ENCODE measurements at regions not wholly inside any gene's neighbourhood (a gene's known extent, or its start where the extent isn't known, plus 50 kb on each side); places are given as distances from the start of the nearest gene placed in this dataset.

- H3K14ac ChIP-seq (replicated peaks; ENCODE audit: low read depth, low read length), result peak overlapping the region; percentile 50; the same call in 1 of the 2 replicates
- no peak overlapping the region for H3K56ac ChIP-seq (ENCODE audit: extremely low read depth, insufficient read depth, low read length)
- H4K8ac ChIP-seq (ENCODE audit: low read depth in 2 of 2, low read length in 2 of 2), result peak overlapping the region in 1 of 2 experiments; percentile 12; a peak in 1 of 4 replicates
- H3K9ac ChIP-seq (ENCODE audit: low read depth, low read length), result no peak overlapping the region
- H3K18ac ChIP-seq (ENCODE audit: low read depth, low read length), result peak overlapping the region; percentile 86; the same call in 1 of the 2 replicates
- H4K5ac ChIP-seq (ENCODE audit: low read depth, low read length), result no peak overlapping the region; the same call in 1 of the 2 replicates
- H3K36me3 ChIP-seq (ENCODE audit: control insufficient read depth, insufficient read depth, low read length), result no peaks in the 10 kb centered on the region
- no peak overlapping the region for H2AK9ac ChIP-seq (replicated peaks; ENCODE audit: low read depth, low read length, poor library complexity)
- H4K91ac ChIP-seq (ENCODE audit: insufficient read depth, low read depth, low read length), result no peak overlapping the region
- H2BK120ac ChIP-seq (ENCODE audit: low read depth, low read length), result peak overlapping the region; percentile 56; the same call in 1 of the 2 replicates
- in situ Hi-C loops (cut with MboI; ENCODE audit: low sequenced_read_pairs) (no loop called here), intact Hi-C loops (cut with micrococcal nuclease) (no loop called here), dilution Hi-C loops (cut with HindIII; ENCODE audit: low sequenced_read_pairs, unreplicated experiment) (no loop called here)
- BruUV-seq (replicated peaks), result no TSS peak
- H3K4me3 ChIP-seq (ENCODE audit: insufficient read depth, low read depth, low read length), result no peak overlapping the region
- H3K23ac ChIP-seq (ENCODE audit: low read depth, low read length), result no peak overlapping the region
- no peaks in the 10 kb centered on the region; the same call in 1 of the 2 replicates for H3K9me3 ChIP-seq (ENCODE audit: control insufficient read depth, insufficient read depth, low read length)
- H2AK5ac ChIP-seq (ENCODE audit: low read depth, low read length), result no peak overlapping the region
- no peak overlapping the region for H2BK5ac ChIP-seq (ENCODE audit: low read depth, low read length, poor library complexity, severe bottlenecking)
- no peak for TF ChIP-seq BHLHE40 (IDR thresholded peaks at IDR 0.05; ENCODE audit: low read depth, low read length)
- no peak for TF ChIP-seq RCOR1 (IDR thresholded peaks at IDR 0.05; ENCODE audit: insufficient replicate concordance, low read length)
- TF ChIP-seq, protein P1, sequence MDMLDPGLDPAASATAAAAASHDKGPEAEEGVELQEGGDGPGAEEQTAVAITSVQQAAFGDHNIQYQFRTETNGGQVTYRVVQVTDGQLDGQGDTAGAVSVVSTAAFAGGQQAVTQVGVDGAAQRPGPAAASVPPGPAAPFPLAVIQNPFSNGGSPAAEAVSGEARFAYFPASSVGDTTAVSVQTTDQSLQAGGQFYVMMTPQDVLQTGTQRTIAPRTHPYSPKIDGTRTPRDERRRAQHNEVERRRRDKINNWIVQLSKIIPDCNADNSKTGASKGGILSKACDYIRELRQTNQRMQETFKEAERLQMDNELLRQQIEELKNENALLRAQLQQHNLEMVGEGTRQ (IDR thresholded peaks at IDR 0.05; ENCODE audit: low read depth, low read length), result no peak
- TF ChIP-seq, protein P2, sequence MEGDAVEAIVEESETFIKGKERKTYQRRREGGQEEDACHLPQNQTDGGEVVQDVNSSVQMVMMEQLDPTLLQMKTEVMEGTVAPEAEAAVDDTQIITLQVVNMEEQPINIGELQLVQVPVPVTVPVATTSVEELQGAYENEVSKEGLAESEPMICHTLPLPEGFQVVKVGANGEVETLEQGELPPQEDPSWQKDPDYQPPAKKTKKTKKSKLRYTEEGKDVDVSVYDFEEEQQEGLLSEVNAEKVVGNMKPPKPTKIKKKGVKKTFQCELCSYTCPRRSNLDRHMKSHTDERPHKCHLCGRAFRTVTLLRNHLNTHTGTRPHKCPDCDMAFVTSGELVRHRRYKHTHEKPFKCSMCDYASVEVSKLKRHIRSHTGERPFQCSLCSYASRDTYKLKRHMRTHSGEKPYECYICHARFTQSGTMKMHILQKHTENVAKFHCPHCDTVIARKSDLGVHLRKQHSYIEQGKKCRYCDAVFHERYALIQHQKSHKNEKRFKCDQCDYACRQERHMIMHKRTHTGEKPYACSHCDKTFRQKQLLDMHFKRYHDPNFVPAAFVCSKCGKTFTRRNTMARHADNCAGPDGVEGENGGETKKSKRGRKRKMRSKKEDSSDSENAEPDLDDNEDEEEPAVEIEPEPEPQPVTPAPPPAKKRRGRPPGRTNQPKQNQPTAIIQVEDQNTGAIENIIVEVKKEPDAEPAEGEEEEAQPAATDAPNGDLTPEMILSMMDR (conservative IDR thresholded peaks at IDR 0.05; ENCODE audit: low read depth, low read length), result no peak
- TF ChIP-seq SMC3 (IDR thresholded peaks at IDR 0.05; ENCODE audit: low read depth, low read length), result no peak
- no peak for TF ChIP-seq RAD21 (IDR thresholded peaks at IDR 0.05; ENCODE audit: low read length)
- no peak for TF ChIP-seq RFX5 (IDR thresholded peaks at IDR 0.05; ENCODE audit: low read depth, low read length)
- no peak for TF ChIP-seq MXI1 (IDR thresholded peaks at IDR 0.05; ENCODE audit: borderline replicate concordance, low read depth, low read length)
- TF ChIP-seq, protein P3, sequence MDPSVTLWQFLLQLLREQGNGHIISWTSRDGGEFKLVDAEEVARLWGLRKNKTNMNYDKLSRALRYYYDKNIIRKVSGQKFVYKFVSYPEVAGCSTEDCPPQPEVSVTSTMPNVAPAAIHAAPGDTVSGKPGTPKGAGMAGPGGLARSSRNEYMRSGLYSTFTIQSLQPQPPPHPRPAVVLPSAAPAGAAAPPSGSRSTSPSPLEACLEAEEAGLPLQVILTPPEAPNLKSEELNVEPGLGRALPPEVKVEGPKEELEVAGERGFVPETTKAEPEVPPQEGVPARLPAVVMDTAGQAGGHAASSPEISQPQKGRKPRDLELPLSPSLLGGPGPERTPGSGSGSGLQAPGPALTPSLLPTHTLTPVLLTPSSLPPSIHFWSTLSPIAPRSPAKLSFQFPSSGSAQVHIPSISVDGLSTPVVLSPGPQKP (IDR thresholded peaks at IDR 0.05; ENCODE audit: borderline replicate concordance, low read depth, low read length), result no peak
- no peak for TF ChIP-seq CHD1 (IDR thresholded peaks at IDR 0.05; ENCODE audit: low read depth, low read length)
- TF ChIP-seq CEBPB (IDR thresholded peaks at IDR 0.05; ENCODE audit: low read depth, low read length), result no peak
- TF ChIP-seq NFE2L2 (IDR thresholded peaks at IDR 0.05; ENCODE audit: low read depth, low read length), result no peak
- DNase-seq (peak; percentile 80), ATAC-seq (ENCODE audit: low read depth) (peak; percentile 82)
- no peaks in the 10 kb centered on the region for H3K79me1 ChIP-seq (ENCODE audit: low read depth in 1 of 2, low read length in 2 of 2)
- ChIA-PET POLR2A (ENCODE audit: unreplicated experiment) (no interaction called here), CTCF (no interaction called here)
- H3K9me1 ChIP-seq (ENCODE audit: insufficient read depth, low read length), result no peaks in the 10 kb centered on the region
- no CpG with 5 or more reads among the region's 1 CpG for WGBS, 2 experiments (ENCODE audit: extremely low coverage in 2 of 2, insufficient read length in 1 of 2)
- H3K27me3 ChIP-seq (ENCODE audit: control insufficient read depth, insufficient read depth, low read length), result no peaks in the 10 kb centered on the region
- no peak overlapping the region for H3K27ac ChIP-seq (ENCODE audit: insufficient read depth, low read length)
- H3K4ac ChIP-seq (ENCODE audit: low read depth, low read length), result peak overlapping the region; percentile 46
- peak overlapping the region; percentile 53 for H2AFZ ChIP-seq (replicated peaks; ENCODE audit: low read length, poor library complexity)
- peak overlapping the region; percentile 24; the same call in 1 of the 3 replicates for H2BK15ac ChIP-seq (ENCODE audit: low read depth, low read length)
- H2BK20ac ChIP-seq (ENCODE audit: low read depth, low read length), result peak overlapping the region; percentile 44; the same call in 1 of the 2 replicates
- no peaks in the 10 kb centered on the region for H4K20me1 ChIP-seq (ENCODE audit: insufficient read depth, low read length)
- H3K4me2 ChIP-seq (ENCODE audit: low read depth, low read length), result no peak overlapping the region; the same call in 1 of the 2 replicates
- peaks cover 7% of the 10 kb centered on the region for H3K4me1 ChIP-seq (ENCODE audit: control insufficient read depth, insufficient read depth, low read length)
Observed at GRCh38 chr17:37802712-37803416, 58.0 kb upstream of the HNF1B start.
